HEK293 (cell line): ENCODE measurements at regions not wholly inside any gene's neighbourhood (a gene's known extent, or its start where the extent isn't known, plus 50 kb on each side); places are given as distances from the start of the nearest gene placed in this dataset.

Source experiments
- CTCF ChIP-seq: fragments of 450-650 bp; formaldehyde crosslinking; IDR thresholded peaks from 2 replicates; pipeline ENCODE4 v1.5.1; 2016; ENCODE audit warnings: missing biosample characterization, missing genetic modification characterization
- REST ChIP-seq: fragments of 450-650 bp; formaldehyde crosslinking; IDR thresholded peaks from 2 replicates; pipeline ENCODE4 v1.5.1; 2016; ENCODE audit warnings: missing biosample characterization, missing genetic modification characterization
- ZNF449 ChIP-seq: fragments of 450-650 bp; formaldehyde crosslinking; IDR thresholded peaks from 2 replicates; pipeline ENCODE4 v1.5.1; 2017; ENCODE audit warnings: missing biosample characterization, mild to moderate bottlenecking, missing genetic modification characterization, moderate library complexity
- ZNF645 ChIP-seq: fragments of 450-650 bp; formaldehyde crosslinking; IDR thresholded peaks from 2 replicates; pipeline ENCODE4; 2016; ENCODE audit warnings: missing biosample characterization, missing genetic modification characterization
- ZNF677 ChIP-seq: fragments of 450-650 bp; IDR thresholded peaks from 2 replicates; pipeline ENCODE4 v1.5.0; 2018; ENCODE audit warnings: missing biosample characterization, mild to moderate bottlenecking, missing genetic modification characterization, moderate library complexity
- ZSCAN18 ChIP-seq: fragments of 450-650 bp; formaldehyde crosslinking; IDR thresholded peaks from 2 replicates; pipeline ENCODE4 v1.5.1; 2016; ENCODE audit warnings: missing biosample characterization, missing genetic modification characterization

GRCh38 chr2:71787108-71787415 is 333.7 kb downstream of the DYSF start:
- no peak for TF ChIP-seq ZNF449 (tag by site-specific recombination)
- no peak for TF ChIP-seq CTCF (tag by site-specific recombination)
- TF ChIP-seq ZNF677 (tag by site-specific recombination): no peak
- TF ChIP-seq ZSCAN18 (tag by site-specific recombination): no peak
- no peak for TF ChIP-seq REST (tag by site-specific recombination)
- no peak for TF ChIP-seq ZNF645 (tag by site-specific recombination)
